ENCODE measurements at regions not wholly inside any gene's neighbourhood (a gene's known extent, or its start where the extent isn't known, plus 50 kb on each side); places are given as distances from the start of the nearest gene placed in this dataset.

- WGBS (ENCODE audit: insufficient coverage): 70% methylated on average over 2 of the region's 4 CpGs
- H3K4me1 Mint-ChIP-seq: no peaks in the 10 kb centered on the region
- no peak for TF ChIP-seq CTCF (IDR thresholded peaks at IDR 0.05)
- DNase-seq: no peak
- Histone ChIP-seq H3K4me1 (ENCODE audit: control insufficient read depth in 1 of 2, insufficient read depth in 2 of 2, low read length in 2 of 2) (no peaks in the 10 kb centered on the region), H3K4me3 (replicated peaks in 1 of 3; ENCODE audit: low read depth in 2 of 3, low read length in 3 of 3) (no peak overlapping the region), H3K9ac (ENCODE audit: insufficient read depth, low read length, poor library complexity, severe bottlenecking) (no peak overlapping the region), H3K79me2 (ENCODE audit: insufficient read depth, low read length) (no peaks in the 10 kb centered on the region), H3K27me3 (ENCODE audit: control insufficient read depth in 2 of 2, insufficient read depth in 2 of 2, low read length in 2 of 2) (no peaks in the 10 kb centered on the region), H3K36me3 (replicated peaks in 1 of 2; ENCODE audit: control insufficient read depth in 1 of 2, insufficient read depth in 2 of 2, low read length in 2 of 2) (no peaks in the 10 kb centered on the region), H3K4me2 (replicated peaks; ENCODE audit: extremely low read depth, low read length, poor library complexity, severe bottlenecking) (no peak overlapping the region), H3K27ac (ENCODE audit: low read depth in 1 of 2, low read length in 2 of 2) (no peak overlapping the region), H3K9me3 (replicated peaks in 1 of 2; ENCODE audit: control insufficient read depth in 1 of 2, insufficient read depth in 1 of 2, low read length in 2 of 2) (no peaks in the 10 kb centered on the region), H2AFZ (ENCODE audit: insufficient read depth, low read depth, low read length, poor library complexity, severe bottlenecking) (no peak overlapping the region), H4K20me1 (ENCODE audit: insufficient read depth, low read length) (no peaks in the 10 kb centered on the region)
- H3K4me3 Mint-ChIP-seq: no peak overlapping the region
- no peaks in the 10 kb centered on the region for H3K27me3 Mint-ChIP-seq (ENCODE audit: low read depth in 3 of 3)
- no peaks in the 10 kb centered on the region for H3K9me3 Mint-ChIP-seq
- H3K27ac Mint-ChIP-seq: no peak overlapping the region
- H3K36me3 Mint-ChIP-seq: no peaks in the 10 kb centered on the region
- intact Hi-C loops (cut with micrococcal nuclease): no loop called here
Observed at GRCh38 chr4:110953898-110954297, 331.0 kb upstream of the PITX2 start.

- H3K4me3 Mint-ChIP-seq: no peak overlapping the region
- Histone ChIP-seq H3K79me2 (ENCODE audit: insufficient read depth, low read length) (no peaks in the 10 kb centered on the region), H3K36me3 (replicated peaks in 1 of 2; ENCODE audit: control insufficient read depth in 1 of 2, insufficient read depth in 2 of 2, low read length in 2 of 2) (no peaks in the 10 kb centered on the region), H3K4me3 (replicated peaks in 1 of 3; ENCODE audit: low read depth in 2 of 3, low read length in 3 of 3) (no peak overlapping the region), H3K4me1 (ENCODE audit: control insufficient read depth in 1 of 2, insufficient read depth in 2 of 2, low read length in 2 of 2) (no peaks in the 10 kb centered on the region), H2AFZ (ENCODE audit: insufficient read depth, low read depth, low read length, poor library complexity, severe bottlenecking) (no peak overlapping the region), H3K27ac (ENCODE audit: low read depth in 1 of 2, low read length in 2 of 2) (no peak overlapping the region), H3K9me3 (replicated peaks in 1 of 2; ENCODE audit: control insufficient read depth in 1 of 2, insufficient read depth in 1 of 2, low read length in 2 of 2) (no peaks in the 10 kb centered on the region), H4K20me1 (ENCODE audit: insufficient read depth, low read length) (no peaks in the 10 kb centered on the region), H3K27me3 (ENCODE audit: control insufficient read depth in 2 of 2, insufficient read depth in 2 of 2, low read length in 2 of 2) (no peaks in the 10 kb centered on the region), H3K4me2 (replicated peaks; ENCODE audit: extremely low read depth, low read length, poor library complexity, severe bottlenecking) (no peak overlapping the region), H3K9ac (ENCODE audit: insufficient read depth, low read length, poor library complexity, severe bottlenecking) (no peak overlapping the region)
- TF ChIP-seq CTCF (IDR thresholded peaks at IDR 0.05): no peak
- no peak overlapping the region for H3K27ac Mint-ChIP-seq
- WGBS (ENCODE audit: insufficient coverage): no CpG with 5 or more reads among the region's 1 CpG
- no peaks in the 10 kb centered on the region for H3K9me3 Mint-ChIP-seq
- H3K27me3 Mint-ChIP-seq (ENCODE audit: low read depth in 3 of 3): no peaks in the 10 kb centered on the region
- intact Hi-C loops (cut with micrococcal nuclease): no loop called here
- H3K36me3 Mint-ChIP-seq: no peaks in the 10 kb centered on the region
- no peak for DNase-seq
- no peaks in the 10 kb centered on the region for H3K4me1 Mint-ChIP-seq
Observed at GRCh38 chr4:110955748-110956147, 332.9 kb upstream of the PITX2 start.

Data from CD14-positive monocyte (primary cell).